ENCODE measurements at regions not wholly inside any gene's neighbourhood (a gene's known extent, or its start where the extent isn't known, plus 50 kb on each side); places are given as distances from the start of the nearest gene placed in this dataset.
"Not testable (repeated sequence)": the region's sequence is repeated elsewhere in the genome, so short reads cannot be mapped to it uniquely, and the experiment has no call there.

DNA sequence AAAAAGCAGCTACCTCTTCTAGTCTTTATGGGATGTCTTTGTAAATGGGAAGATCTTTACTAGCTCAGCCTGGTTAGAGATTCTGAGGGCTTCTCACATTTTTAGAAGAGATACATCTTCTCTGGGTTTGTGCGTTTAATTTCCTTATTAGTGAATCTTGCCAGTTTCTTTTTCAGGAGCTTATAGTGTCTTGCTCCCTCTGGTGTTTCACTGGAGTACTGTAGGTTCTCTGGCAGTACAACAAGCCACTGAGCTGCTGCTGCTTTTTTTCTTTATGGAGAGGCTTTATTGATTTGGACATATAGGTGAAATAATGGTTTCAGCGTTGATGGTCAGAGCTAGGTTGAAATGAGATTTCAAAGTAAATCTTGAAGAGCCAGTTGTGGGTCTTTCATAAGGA, 82.9 kb downstream of the LAS1L start:
- peak; percentile 46 for DNase-seq (ENCODE audit: low read depth, low spot score)
- in situ Hi-C loops (cut with HindIII; ENCODE audit: low pct_unique_long_range_greater_than_20kb, low sequenced_read_pairs): no loop called here

DNA sequence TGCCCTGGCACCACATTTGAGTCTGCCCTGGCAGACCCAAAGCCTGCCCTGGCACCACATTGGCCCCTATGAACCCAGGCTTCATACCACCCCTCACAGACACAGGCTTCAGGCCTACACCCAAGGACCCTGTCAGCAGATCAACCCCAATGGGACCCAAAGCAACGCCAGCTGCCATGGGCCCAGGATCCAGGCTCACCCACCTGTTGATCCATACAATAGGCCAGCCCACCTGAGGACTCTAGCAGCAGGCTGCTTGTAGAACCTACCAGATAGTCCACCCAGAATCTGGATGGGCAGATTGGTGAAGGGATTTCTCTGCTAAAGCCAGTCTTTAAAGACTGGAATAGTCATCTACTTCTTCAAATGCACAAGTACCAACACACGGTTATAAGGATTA, 114.4 kb downstream of the LAS1L start:
- in situ Hi-C loops (cut with HindIII; ENCODE audit: low pct_unique_long_range_greater_than_20kb, low sequenced_read_pairs): no loop called here

DNA sequence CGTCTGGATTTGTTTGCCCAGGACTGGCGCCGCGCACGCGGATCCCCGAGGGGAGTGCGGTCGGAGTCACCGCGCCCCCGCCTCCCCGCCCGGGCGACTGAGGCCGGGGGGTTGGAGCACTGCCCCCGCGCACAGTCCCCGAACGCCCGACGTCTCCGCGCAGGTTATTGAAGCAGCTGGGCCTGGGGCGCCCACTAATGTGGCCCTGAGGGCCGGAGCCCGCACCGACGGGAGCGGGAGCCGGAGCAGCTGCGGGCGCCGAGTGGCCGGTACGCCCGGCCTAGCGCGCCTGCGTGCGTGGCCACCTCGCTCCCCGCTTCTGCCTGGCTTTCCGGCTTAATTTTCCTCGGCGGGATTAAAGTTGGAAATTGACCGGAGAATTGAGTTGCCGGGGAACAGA, 126.9 kb downstream of the LAS1L start:
- DNase-seq (ENCODE audit: low read depth, low spot score); in situ Hi-C loops (cut with HindIII; ENCODE audit: low pct_unique_long_range_greater_than_20kb, low sequenced_read_pairs): not testable (repeated sequence)

More for the DNA sequence above, 114.4 kb downstream of the LAS1L start:
- DNase-seq (ENCODE audit: low read depth, low spot score): no peak

DNA sequence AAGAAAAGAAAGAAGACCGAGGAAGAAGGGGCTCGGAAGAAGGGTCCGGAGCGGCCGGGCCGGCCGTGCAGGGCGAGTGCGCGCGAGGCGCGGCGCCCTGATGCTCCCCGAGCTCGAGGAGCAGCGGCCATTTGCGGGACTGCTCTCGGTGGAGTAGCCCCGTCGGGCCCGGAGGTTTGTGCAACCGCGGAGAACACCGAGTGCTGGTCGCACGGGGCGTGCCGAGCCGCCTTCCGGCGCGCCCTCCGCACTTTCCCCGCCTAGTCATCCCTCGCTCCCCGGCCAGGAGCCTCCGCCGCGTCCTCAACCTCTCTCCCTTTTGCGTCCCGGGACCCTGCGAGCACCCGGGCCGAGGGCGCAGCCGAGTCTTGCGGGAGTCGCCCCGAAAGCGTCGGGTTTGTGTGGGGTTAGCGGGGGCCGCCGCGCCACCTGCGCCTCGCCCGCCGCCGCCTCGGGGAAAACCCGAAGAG, 127.4 kb downstream of the LAS1L start:
- in situ Hi-C loops (cut with HindIII; ENCODE audit: low pct_unique_long_range_greater_than_20kb, low sequenced_read_pairs): no loop called here
- no peak for DNase-seq (ENCODE audit: low read depth, low spot score)

DNA sequence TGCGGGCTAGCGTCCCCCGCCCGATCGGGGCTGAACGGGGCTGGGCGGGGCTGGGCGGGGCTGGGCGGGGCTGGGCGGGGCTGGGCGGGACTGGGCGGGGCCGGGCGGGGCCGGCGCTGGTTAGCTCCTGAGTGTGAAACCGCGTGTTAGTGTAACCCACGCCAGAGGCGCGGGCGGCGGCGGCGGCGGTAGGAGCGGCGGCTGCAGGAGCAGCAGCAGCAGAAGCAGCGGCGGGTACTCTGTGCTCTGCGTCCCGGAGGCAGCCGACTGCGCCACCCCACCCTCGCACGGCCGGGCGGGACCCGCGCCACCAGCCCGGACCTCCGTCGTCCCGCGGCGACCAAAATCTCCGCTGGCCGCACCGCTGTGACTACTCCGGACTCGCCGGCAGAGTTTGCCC, 128.1 kb downstream of the LAS1L start:
- in situ Hi-C loops (cut with HindIII; ENCODE audit: low pct_unique_long_range_greater_than_20kb, low sequenced_read_pairs): no loop called here
- peak; percentile 2 for DNase-seq (ENCODE audit: low read depth, low spot score)

DNA sequence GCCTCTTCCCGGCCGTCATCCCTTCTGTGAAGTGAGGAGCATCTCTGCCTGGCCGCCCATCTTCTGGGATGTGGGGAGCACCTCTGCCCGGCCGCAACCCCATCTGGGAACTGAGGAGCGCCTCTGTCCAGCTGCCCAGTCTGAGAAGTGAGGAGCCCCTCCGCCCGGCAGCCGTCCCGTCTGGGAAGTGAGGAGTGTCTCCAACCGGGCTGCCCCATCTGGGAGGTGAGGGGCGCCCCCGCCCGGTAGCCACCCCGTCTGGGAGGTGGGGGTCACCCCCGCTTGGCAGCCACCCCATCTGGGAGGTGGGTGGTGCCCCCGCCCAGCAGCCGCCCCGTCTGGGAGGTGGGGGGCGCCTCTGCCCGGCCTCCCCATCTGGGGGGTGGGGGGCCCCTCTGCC, 142.3 kb downstream of the LAS1L start:
- DNase-seq (ENCODE audit: low read depth, low spot score): no peak
- in situ Hi-C loops (cut with HindIII; ENCODE audit: low pct_unique_long_range_greater_than_20kb, low sequenced_read_pairs): no loop called here

DNA sequence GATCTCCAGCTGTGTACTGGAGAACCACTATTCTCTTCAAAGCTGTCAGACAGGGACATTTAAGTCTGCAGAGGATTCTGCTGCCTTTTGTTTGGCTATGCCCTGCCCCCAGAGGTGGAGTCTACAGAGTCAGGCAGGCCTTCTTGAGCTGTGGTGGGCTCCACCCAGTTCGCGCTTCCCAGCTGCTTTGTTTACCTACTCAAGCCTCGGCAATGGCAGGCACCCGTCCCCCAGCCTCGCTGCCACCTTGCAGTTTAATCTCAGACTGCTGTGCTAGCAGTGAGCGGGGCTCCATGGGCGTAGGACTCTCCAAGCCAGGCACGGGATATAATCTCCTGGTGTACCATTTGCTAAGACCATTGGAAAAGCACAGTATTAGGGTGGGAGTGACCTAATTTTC, 145.5 kb downstream of the LAS1L start:
- DNase-seq (ENCODE audit: low read depth, low spot score); in situ Hi-C loops (cut with HindIII; ENCODE audit: low pct_unique_long_range_greater_than_20kb, low sequenced_read_pairs): not testable (repeated sequence)

Data from SK-MEL-5 (cell line).